ENCODE measurements at regions not wholly inside any gene's neighbourhood (a gene's known extent, or its start where the extent isn't known, plus 50 kb on each side); places are given as distances from the start of the nearest gene placed in this dataset.

DNA sequence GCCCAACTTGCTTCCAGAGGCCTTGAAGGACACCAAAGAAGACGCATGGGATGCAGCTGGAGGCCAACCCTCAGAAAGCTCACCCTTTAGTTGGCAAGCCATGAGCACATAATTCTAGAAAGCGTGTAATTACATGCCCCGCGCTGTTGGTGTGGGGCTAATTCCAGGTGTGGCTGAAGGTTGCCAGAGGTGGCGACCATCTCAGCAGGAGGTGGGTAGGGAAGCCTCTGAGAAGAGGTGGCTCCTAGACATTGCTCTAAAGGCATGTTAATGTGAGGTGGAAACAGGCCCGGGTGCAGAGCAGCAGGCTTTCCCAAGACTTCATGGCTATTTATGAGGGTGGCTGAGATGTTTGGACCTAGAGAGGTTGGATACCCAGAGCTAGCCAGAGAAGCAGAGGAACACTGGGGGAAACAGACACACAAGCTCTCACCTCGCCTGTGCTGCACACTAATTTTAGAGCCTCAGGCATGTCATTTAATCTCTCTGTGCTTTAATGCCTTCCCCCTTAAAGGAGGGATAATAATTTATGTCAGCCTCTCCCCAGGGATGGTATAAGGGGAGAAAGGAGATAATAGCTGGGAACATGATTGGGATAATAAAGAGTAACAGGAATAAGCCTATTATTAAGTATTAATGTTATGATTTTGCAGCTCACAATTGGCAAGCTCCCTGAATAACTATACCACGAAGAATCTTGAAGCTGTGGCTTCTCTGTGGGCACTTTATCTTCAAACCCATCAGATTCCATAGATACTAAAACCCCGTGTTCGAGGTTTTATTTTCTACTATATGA, 60.0 kb upstream of the HELT start:
- no peak for TF ChIP-seq BACH2 (CRISPR knock-in tag; IDR thresholded peaks at IDR 0.05; ENCODE audit: borderline replicate concordance)
- TF ChIP-seq ZNF8 (CRISPR knock-in tag; IDR thresholded peaks at IDR 0.05) = no peak
- TF ChIP-seq ZFP3 (CRISPR knock-in tag; IDR thresholded peaks at IDR 0.05) = no peak
- TF ChIP-seq ZNF70 (CRISPR knock-in tag; IDR thresholded peaks at IDR 0.05) = no peak
- TF ChIP-seq, protein P1, sequence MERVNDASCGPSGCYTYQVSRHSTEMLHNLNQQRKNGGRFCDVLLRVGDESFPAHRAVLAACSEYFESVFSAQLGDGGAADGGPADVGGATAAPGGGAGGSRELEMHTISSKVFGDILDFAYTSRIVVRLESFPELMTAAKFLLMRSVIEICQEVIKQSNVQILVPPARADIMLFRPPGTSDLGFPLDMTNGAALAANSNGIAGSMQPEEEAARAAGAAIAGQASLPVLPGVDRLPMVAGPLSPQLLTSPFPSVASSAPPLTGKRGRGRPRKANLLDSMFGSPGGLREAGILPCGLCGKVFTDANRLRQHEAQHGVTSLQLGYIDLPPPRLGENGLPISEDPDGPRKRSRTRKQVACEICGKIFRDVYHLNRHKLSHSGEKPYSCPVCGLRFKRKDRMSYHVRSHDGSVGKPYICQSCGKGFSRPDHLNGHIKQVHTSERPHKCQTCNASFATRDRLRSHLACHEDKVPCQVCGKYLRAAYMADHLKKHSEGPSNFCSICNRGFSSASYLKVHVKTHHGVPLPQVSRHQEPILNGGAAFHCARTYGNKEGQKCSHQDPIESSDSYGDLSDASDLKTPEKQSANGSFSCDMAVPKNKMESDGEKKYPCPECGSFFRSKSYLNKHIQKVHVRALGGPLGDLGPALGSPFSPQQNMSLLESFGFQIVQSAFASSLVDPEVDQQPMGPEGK (CRISPR knock-in tag; IDR thresholded peaks at IDR 0.05; ENCODE audit: borderline replicate concordance) = no peak
- no peak for TF ChIP-seq SNAI2 (CRISPR knock-in tag; IDR thresholded peaks at IDR 0.05)
- no peak for TF ChIP-seq OSR1 (CRISPR knock-in tag; IDR thresholded peaks at IDR 0.05)
- no peak for ATAC-seq

- no peak for TF ChIP-seq SNAI2 (CRISPR knock-in tag; IDR thresholded peaks at IDR 0.05)
- TF ChIP-seq OSR1 (CRISPR knock-in tag; IDR thresholded peaks at IDR 0.05) = no peak
- no peak for TF ChIP-seq CREB5 (CRISPR knock-in tag; IDR thresholded peaks at IDR 0.05; ENCODE audit: low read depth)
- TF ChIP-seq ZNF565 (CRISPR knock-in tag; conservative IDR thresholded peaks at IDR 0.05; ENCODE audit: low read depth) = no peak
- no peak for TF ChIP-seq RARB (CRISPR knock-in tag; IDR thresholded peaks at IDR 0.05)
- no peak for TF ChIP-seq TOX (CRISPR knock-in tag; IDR thresholded peaks at IDR 0.05; ENCODE audit: borderline replicate concordance)
- no peak for TF ChIP-seq CSDC2 (CRISPR knock-in tag; IDR thresholded peaks at IDR 0.05)
- no peak for TF ChIP-seq ZC3H10 (CRISPR knock-in tag; IDR thresholded peaks at IDR 0.05)
- TF ChIP-seq, protein P2, sequence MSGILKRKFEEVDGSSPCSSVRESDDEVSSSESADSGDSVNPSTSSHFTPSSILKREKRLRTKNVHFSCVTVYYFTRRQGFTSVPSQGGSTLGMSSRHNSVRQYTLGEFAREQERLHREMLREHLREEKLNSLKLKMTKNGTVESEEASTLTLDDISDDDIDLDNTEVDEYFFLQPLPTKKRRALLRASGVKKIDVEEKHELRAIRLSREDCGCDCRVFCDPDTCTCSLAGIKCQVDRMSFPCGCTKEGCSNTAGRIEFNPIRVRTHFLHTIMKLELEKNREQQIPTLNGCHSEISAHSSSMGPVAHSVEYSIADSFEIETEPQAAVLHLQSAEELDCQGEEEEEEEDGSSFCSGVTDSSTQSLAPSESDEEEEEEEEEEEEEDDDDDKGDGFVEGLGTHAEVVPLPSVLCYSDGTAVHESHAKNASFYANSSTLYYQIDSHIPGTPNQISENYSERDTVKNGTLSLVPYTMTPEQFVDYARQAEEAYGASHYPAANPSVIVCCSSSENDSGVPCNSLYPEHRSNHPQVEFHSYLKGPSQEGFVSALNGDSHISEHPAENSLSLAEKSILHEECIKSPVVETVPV (CRISPR knock-in tag; IDR thresholded peaks at IDR 0.05) = no peak
- TF ChIP-seq, protein P3, sequence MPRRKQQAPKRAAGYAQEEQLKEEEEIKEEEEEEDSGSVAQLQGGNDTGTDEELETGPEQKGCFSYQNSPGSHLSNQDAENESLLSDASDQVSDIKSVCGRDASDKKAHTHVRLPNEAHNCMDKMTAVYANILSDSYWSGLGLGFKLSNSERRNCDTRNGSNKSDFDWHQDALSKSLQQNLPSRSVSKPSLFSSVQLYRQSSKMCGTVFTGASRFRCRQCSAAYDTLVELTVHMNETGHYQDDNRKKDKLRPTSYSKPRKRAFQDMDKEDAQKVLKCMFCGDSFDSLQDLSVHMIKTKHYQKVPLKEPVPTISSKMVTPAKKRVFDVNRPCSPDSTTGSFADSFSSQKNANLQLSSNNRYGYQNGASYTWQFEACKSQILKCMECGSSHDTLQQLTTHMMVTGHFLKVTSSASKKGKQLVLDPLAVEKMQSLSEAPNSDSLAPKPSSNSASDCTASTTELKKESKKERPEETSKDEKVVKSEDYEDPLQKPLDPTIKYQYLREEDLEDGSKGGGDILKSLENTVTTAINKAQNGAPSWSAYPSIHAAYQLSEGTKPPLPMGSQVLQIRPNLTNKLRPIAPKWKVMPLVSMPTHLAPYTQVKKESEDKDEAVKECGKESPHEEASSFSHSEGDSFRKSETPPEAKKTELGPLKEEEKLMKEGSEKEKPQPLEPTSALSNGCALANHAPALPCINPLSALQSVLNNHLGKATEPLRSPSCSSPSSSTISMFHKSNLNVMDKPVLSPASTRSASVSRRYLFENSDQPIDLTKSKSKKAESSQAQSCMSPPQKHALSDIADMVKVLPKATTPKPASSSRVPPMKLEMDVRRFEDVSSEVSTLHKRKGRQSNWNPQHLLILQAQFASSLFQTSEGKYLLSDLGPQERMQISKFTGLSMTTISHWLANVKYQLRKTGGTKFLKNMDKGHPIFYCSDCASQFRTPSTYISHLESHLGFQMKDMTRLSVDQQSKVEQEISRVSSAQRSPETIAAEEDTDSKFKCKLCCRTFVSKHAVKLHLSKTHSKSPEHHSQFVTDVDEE (CRISPR knock-in tag; IDR thresholded peaks at IDR 0.05) = no peak
- no peak for TF ChIP-seq BACH2 (CRISPR knock-in tag; IDR thresholded peaks at IDR 0.05; ENCODE audit: borderline replicate concordance)
- TF ChIP-seq GLIS3 (CRISPR knock-in tag; IDR thresholded peaks at IDR 0.05) = no peak
- TF ChIP-seq ISL1 (CRISPR knock-in tag; IDR thresholded peaks at IDR 0.05) = no peak
- TF ChIP-seq, protein P4, sequence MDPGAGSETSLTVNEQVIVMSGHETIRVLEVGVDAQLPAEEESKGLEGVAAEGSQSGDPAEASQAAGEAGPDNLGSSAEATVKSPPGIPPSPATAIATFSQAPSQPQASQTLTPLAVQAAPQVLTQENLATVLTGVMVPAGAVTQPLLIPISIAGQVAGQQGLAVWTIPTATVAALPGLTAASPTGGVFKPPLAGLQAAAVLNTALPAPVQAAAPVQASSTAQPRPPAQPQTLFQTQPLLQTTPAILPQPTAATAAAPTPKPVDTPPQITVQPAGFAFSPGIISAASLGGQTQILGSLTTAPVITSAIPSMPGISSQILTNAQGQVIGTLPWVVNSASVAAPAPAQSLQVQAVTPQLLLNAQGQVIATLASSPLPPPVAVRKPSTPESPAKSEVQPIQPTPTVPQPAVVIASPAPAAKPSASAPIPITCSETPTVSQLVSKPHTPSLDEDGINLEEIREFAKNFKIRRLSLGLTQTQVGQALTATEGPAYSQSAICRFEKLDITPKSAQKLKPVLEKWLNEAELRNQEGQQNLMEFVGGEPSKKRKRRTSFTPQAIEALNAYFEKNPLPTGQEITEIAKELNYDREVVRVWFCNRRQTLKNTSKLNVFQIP (CRISPR knock-in tag; IDR thresholded peaks at IDR 0.05; ENCODE audit: borderline replicate concordance, low read depth) = no peak
- no peak for TF ChIP-seq ZFP3 (CRISPR knock-in tag; IDR thresholded peaks at IDR 0.05)
- no peak for TF ChIP-seq ZNF70 (CRISPR knock-in tag; IDR thresholded peaks at IDR 0.05)
- ATAC-seq = no peak
Observed at GRCh38 chr4:184958923-184959210, 59.4 kb upstream of the HELT start.

DNA sequence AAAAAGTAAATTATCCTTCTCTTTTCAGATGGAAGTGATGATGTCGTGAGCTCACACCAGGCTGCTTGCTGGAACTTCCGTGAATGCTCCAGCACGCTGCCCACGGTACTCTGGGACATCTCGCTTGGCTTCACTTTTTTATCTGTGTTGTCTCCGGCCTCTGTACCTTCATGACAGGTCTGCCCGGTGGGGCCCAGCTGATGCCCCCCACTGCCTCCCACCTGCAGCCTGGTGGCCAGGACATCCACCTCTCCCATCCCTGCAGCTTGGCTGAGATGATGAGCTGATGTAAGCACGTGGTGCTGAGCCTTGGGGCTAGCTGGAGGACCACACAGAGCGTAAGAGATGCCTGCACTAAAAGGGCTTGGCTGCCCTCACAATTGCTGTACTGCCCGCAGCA, 59.0 kb upstream of the HELT start:
- no peak for TF ChIP-seq TOX (CRISPR knock-in tag; IDR thresholded peaks at IDR 0.05; ENCODE audit: borderline replicate concordance)
- ATAC-seq = no peak

GRCh38 chr4:184959786-184960185, 58.5 kb upstream of the HELT start:
- TF ChIP-seq, protein P2 (CRISPR knock-in tag; IDR thresholded peaks at IDR 0.05) = no peak
- ATAC-seq = no peak

Measured in SK-N-SH treated with all-trans-retinoic acid at 6 μM for 48 hours (cell line).